H1 (cell line): ENCODE measurements at regions not wholly inside any gene's neighbourhood (a gene's known extent, or its start where the extent isn't known, plus 50 kb on each side); places are given as distances from the start of the nearest gene placed in this dataset.

ENCODE experiments used
- CBX8 ChIP-seq: fragments of 300-800, 300-1000 bp; sonication (generic); IDR thresholded peaks from 2 replicates; pipeline ENCODE4 v1.7.1; 2016; ENCODE audit warnings: low read depth, low read length, borderline replicate concordance
- CHD7 ChIP-seq: fragments of 300-600 bp; sonication (generic); IDR thresholded peaks from 2 replicates; pipeline ENCODE4 v1.7.1; 2012; ENCODE audit warnings: low read length, moderate library complexity, mild to moderate bottlenecking, inconsistent platforms; ENCODE audit not compliant: insufficient replicate concordance
- E2F6 ChIP-seq: IDR thresholded peaks from 2 replicates; pipeline ENCODE4 v1.6.1; 2012; ENCODE audit warnings: inconsistent platforms
- EZH2 ChIP-seq: fragments of 200-600 bp; sonication (generic); IDR thresholded peaks from 2 replicates; pipeline ENCODE4 v1.7.1; 2012; ENCODE audit warnings: low read depth, mild to moderate bottlenecking, moderate library complexity, low read length, inconsistent platforms; ENCODE audit not compliant: severe bottlenecking
- FOSL1 ChIP-seq: IDR thresholded peaks from 2 replicates; pipeline ENCODE4 v1.6.1; 2011; ENCODE audit warnings: mild to moderate bottlenecking, low read depth, low read length, moderate library complexity; ENCODE audit not compliant: insufficient read depth
- KDM5A ChIP-seq: fragments of 200-600 bp; IDR thresholded peaks from 2 replicates; pipeline ENCODE4 v1.7.1; 2012; ENCODE audit warnings: mild to moderate bottlenecking, low read length, inconsistent platforms, mixed read lengths
- MAX ChIP-seq: IDR thresholded peaks from 2 replicates; pipeline ENCODE4 v1.6.1; 2012; ENCODE audit warnings: inconsistent platforms

GRCh38 chr17:33369149-33369548, 76.1 kb upstream of the ASIC2 start (continued):
- no peak for TF ChIP-seq CHD7
- TF ChIP-seq FOSL1, result no peak
- no peak for TF ChIP-seq MAX
- no peak for TF ChIP-seq KDM5A
- TF ChIP-seq EZH2, result no peak
- TF ChIP-seq CBX8, result no peak
- TF ChIP-seq E2F6, result no peak
